Nephron (organoid): ENCODE measurements at regions not wholly inside any gene's neighbourhood (a gene's known extent, or its start where the extent isn't known, plus 50 kb on each side); places are given as distances from the start of the nearest gene placed in this dataset.

ENCODE experiments used
- H3K27ac Mint-ChIP-seq, 3 experiments: 2 replicates each; pipeline ENCODE4 v1.8.0; 2020; ENCODE audit warnings: mixed read lengths in 3 of 3, mild to moderate bottlenecking in 2 of 3, moderate library complexity in 1 of 3
- H3K27me3 Mint-ChIP-seq: 2 replicates; pipeline ENCODE4 v1.8.0; 2021; ENCODE audit warnings: low read depth, mild to moderate bottlenecking, moderate library complexity, mixed read lengths
- H3K36me3 Mint-ChIP-seq: 2 replicates; pipeline ENCODE4 v1.8.0; 2020; ENCODE audit warnings: low read depth, mixed read lengths
- H3K4me1 Mint-ChIP-seq: 2 replicates; pipeline ENCODE4 v1.8.0; 2020; ENCODE audit warnings: mixed read lengths
- H3K4me3 Mint-ChIP-seq, 3 experiments: 2 replicates each; pipeline ENCODE4 v1.8.0; 2020; ENCODE audit warnings: mild to moderate bottlenecking in 3 of 3, mixed read lengths in 3 of 3, moderate library complexity in 2 of 3
- H3K9me3 Mint-ChIP-seq: 2 replicates; pipeline ENCODE4 v1.8.0; 2020; ENCODE audit warnings: mixed read lengths
- TF ChIP-seq, protein P1 (sequence below), 3 experiments: fragments of 200-600 bp; sonication (generic); IDR thresholded peaks; one replicate each; pipeline ENCODE4 v1.5.0; 2021; ENCODE audit warnings: antibody characterized with exemption in 3 of 3; ENCODE audit not compliant: unreplicated experiment in 3 of 3

DNA sequence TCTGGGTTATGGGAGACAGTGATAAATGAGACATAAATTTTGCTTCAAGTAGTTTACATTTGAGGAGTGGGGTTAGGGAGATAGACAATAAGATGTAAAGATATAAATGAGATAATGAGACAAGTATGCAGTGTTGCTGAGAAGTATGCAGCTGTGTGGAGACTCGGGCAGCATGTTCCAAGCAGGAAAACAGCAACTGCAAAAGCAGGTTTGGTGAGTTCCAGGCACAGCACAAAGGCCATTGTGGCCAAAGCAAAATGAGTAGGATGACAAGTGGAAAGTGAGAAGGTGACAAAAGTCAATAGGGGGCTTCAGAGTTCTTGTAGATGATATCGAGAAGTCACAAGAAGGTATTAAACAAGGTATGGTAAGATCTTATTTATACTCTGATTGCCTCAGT, 259.1 kb upstream of the PEX5L start:
- Mint-ChIP-seq H3K36me3 (no peaks in the 10 kb centered on the region), H3K27ac (no peak overlapping the region), H3K27me3 (no peaks in the 10 kb centered on the region), H3K4me3 (no peak overlapping the region), H3K9me3 (peaks cover 3% of the 10 kb centered on the region), H3K4me1 (peaks cover 5% of the 10 kb centered on the region)
- TF ChIP-seq, protein P1, sequence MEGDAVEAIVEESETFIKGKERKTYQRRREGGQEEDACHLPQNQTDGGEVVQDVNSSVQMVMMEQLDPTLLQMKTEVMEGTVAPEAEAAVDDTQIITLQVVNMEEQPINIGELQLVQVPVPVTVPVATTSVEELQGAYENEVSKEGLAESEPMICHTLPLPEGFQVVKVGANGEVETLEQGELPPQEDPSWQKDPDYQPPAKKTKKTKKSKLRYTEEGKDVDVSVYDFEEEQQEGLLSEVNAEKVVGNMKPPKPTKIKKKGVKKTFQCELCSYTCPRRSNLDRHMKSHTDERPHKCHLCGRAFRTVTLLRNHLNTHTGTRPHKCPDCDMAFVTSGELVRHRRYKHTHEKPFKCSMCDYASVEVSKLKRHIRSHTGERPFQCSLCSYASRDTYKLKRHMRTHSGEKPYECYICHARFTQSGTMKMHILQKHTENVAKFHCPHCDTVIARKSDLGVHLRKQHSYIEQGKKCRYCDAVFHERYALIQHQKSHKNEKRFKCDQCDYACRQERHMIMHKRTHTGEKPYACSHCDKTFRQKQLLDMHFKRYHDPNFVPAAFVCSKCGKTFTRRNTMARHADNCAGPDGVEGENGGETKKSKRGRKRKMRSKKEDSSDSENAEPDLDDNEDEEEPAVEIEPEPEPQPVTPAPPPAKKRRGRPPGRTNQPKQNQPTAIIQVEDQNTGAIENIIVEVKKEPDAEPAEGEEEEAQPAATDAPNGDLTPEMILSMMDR (IDR thresholded peaks at IDR 0.05; ENCODE audit: unreplicated experiment in 3 of 3): no peak

DNA sequence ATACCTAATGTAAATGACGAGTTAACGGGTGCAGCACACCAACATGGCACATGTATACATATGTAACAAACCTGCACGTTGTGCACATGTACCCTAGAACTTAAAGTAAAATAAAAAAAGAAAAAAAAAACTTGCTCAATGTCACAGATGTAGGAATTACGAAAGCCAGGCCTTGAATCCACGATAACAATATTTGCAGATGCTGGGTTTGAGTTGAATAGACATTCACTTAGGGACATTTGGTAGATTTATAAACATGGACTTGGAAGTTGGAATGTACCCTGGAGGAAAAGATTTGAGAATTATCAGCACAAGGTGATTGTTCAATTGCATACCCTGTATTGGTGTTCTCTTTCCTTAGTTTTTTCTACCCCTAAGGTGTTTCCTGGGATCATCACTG, 260.2 kb upstream of the PEX5L start:
- no peak overlapping the region for H3K4me3 Mint-ChIP-seq
- no peaks in the 10 kb centered on the region for H3K36me3 Mint-ChIP-seq
- H3K27me3 Mint-ChIP-seq: no peaks in the 10 kb centered on the region
- H3K27ac Mint-ChIP-seq: no peak overlapping the region
- peaks cover 5% of the 10 kb centered on the region for H3K4me1 Mint-ChIP-seq
- TF ChIP-seq, protein P1 (IDR thresholded peaks at IDR 0.05; ENCODE audit: unreplicated experiment in 3 of 3): no peak
- peaks cover 1% of the 10 kb centered on the region for H3K9me3 Mint-ChIP-seq

DNA sequence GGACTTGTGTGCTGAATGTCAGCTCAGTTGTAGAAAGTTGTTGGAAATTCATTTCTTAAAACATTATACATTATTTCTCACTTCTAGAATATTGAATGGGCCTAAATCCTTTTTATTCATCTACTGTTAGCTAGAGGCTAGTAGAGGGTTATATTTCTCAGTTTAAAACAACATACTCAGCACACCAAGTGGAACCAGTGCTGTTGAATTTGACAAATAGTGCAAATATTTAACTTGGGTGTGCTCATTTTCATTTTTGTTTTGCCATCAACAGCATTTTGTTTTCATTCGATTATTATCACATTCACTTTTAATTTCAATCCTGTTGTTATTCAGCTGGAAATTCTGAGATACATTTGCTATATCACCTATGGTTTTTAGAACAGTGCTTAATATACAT, 269.4 kb upstream of the PEX5L start:
- no peak overlapping the region for H3K27ac Mint-ChIP-seq
- H3K4me3 Mint-ChIP-seq: no peak overlapping the region
- H3K9me3 Mint-ChIP-seq: no peaks in the 10 kb centered on the region
- H3K36me3 Mint-ChIP-seq: no peaks in the 10 kb centered on the region
- TF ChIP-seq, protein P1 (IDR thresholded peaks at IDR 0.05; ENCODE audit: unreplicated experiment in 3 of 3): no peak
- H3K27me3 Mint-ChIP-seq: no peaks in the 10 kb centered on the region
- peaks cover 10% of the 10 kb centered on the region for H3K4me1 Mint-ChIP-seq

DNA sequence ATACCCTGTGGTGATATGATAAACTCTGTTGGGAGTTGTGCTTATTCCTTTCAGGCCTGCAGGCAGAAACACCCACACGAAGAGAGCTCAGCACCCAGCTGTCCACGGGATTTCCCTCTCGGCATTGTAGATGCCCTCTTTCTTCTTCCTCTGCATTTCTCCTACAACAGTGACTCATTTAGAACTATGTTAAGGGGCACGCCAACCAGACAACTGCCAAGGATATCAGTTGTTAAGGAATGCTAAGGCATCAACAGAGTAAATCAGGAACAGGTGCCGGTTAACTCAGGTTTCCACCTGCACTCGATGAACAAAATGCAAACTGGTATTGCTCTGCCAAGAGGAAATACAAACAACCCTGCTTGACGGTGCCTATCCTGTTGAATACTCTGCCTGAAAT, 270.0 kb upstream of the PEX5L start:
- no peaks in the 10 kb centered on the region for H3K27me3 Mint-ChIP-seq
- TF ChIP-seq, protein P1 (IDR thresholded peaks at IDR 0.05; ENCODE audit: unreplicated experiment in 3 of 3): no peak
- H3K27ac Mint-ChIP-seq: no peak overlapping the region
- no peaks in the 10 kb centered on the region for H3K36me3 Mint-ChIP-seq
- H3K9me3 Mint-ChIP-seq: no peaks in the 10 kb centered on the region
- H3K4me1 Mint-ChIP-seq: peaks cover 10% of the 10 kb centered on the region
- no peak overlapping the region for H3K4me3 Mint-ChIP-seq

DNA sequence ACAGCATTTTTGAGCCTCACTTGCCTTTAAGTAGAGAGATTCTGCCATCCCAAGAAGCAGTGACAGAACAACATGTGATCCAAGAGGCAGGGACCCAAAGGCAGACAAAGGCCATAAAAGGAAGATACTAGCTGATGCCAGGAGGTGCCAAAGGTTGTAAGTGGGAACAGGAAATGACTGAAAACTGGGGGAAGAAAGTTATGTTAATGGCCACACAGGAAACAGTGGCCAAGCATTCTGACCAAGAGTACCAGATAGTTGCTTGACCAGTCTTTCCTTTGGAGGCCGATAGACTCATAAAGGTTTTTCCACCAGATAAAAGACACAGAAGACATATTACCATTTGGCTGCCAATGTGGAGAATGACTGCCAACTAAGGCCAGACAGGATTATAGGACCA, 274.5 kb upstream of the PEX5L start:
- H3K4me1 Mint-ChIP-seq: peaks cover 10% of the 10 kb centered on the region
- no peaks in the 10 kb centered on the region for H3K36me3 Mint-ChIP-seq
- no peak overlapping the region for H3K27ac Mint-ChIP-seq
- no peak overlapping the region for H3K4me3 Mint-ChIP-seq
- TF ChIP-seq, protein P1 (IDR thresholded peaks at IDR 0.05; ENCODE audit: unreplicated experiment in 3 of 3): no peak
- H3K9me3 Mint-ChIP-seq: no peaks in the 10 kb centered on the region
- H3K27me3 Mint-ChIP-seq: no peaks in the 10 kb centered on the region

DNA sequence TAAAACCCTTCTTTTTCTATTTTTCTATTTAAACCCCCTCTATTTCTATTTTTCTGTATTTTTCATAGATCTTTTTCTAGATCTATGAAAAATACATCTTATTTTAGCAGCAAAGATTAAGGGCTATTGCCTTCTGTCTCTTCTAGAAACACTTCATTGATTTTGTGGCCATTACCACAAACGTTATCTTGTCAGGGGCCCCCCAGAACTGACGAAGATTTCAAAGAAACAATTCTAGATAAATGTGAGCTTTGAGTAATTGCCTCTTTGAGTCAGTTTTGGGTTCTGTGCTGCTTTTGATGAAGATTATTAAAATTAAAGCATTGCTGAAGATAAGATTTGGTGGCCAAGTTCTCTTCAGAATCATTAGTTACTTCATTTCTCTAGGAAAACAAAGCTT, 279.6 kb upstream of the PEX5L start:
- TF ChIP-seq, protein P1 (IDR thresholded peaks at IDR 0.05; ENCODE audit: unreplicated experiment in 3 of 3): no peak
- Mint-ChIP-seq H3K4me1 (no peaks in the 10 kb centered on the region), H3K27me3 (no peaks in the 10 kb centered on the region), H3K9me3 (no peaks in the 10 kb centered on the region), H3K4me3 (no peak overlapping the region), H3K36me3 (no peaks in the 10 kb centered on the region), H3K27ac (no peak overlapping the region)
